Suprapubic skin (tissue), 4 donors: ENCODE measurements at regions not wholly inside any gene's neighbourhood (a gene's known extent, or its start where the extent isn't known, plus 50 kb on each side); places are given as distances from the start of the nearest gene placed in this dataset.

Source experiments
- DNase-seq, 2 donors: peaks; one replicate each; pipeline ENCODE4 v3.0.0-alpha.2; 2019; ENCODE audit warnings: low spot score in 2 of 2
- H3K27ac ChIP-seq: fragments of 200-600 bp; sonication (generic); one replicate; pipeline ENCODE4 v1.5.1; 2019
- H3K27me3 ChIP-seq: fragments of 200-600 bp; sonication (generic); one replicate; pipeline ENCODE4 v1.5.1; 2019
- H3K36me3 ChIP-seq: fragments of 200-600 bp; sonication (generic); one replicate; pipeline ENCODE4 v1.5.1; 2019
- H3K4me1 ChIP-seq: fragments of 200-600 bp; sonication (generic); one replicate; pipeline ENCODE4 v1.5.1; 2019
- H3K4me3 ChIP-seq: fragments of 200-600 bp; sonication (generic); one replicate; pipeline ENCODE4 v1.5.1; 2019; ENCODE audit warnings: mild to moderate bottlenecking
- H3K9me3 ChIP-seq: fragments of 200-600 bp; sonication (generic); one replicate; pipeline ENCODE4 v1.5.1; 2019
- CTCF ChIP-seq, 2 donors: fragments of 200-600 bp in 1 of 2; fragments of 450-650 bp in 1 of 2; sonication (generic) in 1 of 2; IDR thresholded peaks; one replicate each; pipeline ENCODE4 v1.5.1; 2016 to 2019; ENCODE audit warnings: antibody characterized with exemption in 2 of 2, mild to moderate bottlenecking in 1 of 2, moderate library complexity in 1 of 2
- EP300 ChIP-seq: sonication (generic); formaldehyde crosslinking; IDR thresholded peaks from one replicate; pipeline ENCODE4 v1.6.1; 2017; ENCODE audit warnings: antibody characterized with exemption
- POLR2A ChIP-seq, 2 donors: fragments of 450-650 bp; IDR thresholded peaks; one replicate each; pipeline ENCODE4 v1.6.1; 2017; ENCODE audit warnings: antibody characterized with exemption in 2 of 2, mild to moderate bottlenecking in 2 of 2, moderate library complexity in 2 of 2
- POLR2AphosphoS5 ChIP-seq, 3 donors: sonication (generic); formaldehyde crosslinking; IDR thresholded peaks; one replicate each; pipeline ENCODE4 v1.6.1; 2017; ENCODE audit warnings: antibody characterized with exemption in 3 of 3
- WGBS: methylation state at CpG from one replicate; pipeline ENCODE4 v1.1.5; 2018; 5-methylcytosine and 5-hydroxymethylcytosine counted together

- Histone ChIP-seq H3K4me3 (no peak overlapping the region), H3K4me1 (no peaks in the 10 kb centered on the region), H3K27ac (no peak overlapping the region), H3K27me3 (peaks cover 15% of the 10 kb centered on the region), H3K9me3 (no peaks in the 10 kb centered on the region), H3K36me3 (no peaks in the 10 kb centered on the region)
- TF ChIP-seq POLR2AphosphoS5 (IDR thresholded peaks at IDR 0.05): no peak
- TF ChIP-seq EP300: no peak
- TF ChIP-seq CTCF (IDR thresholded peaks at IDR 0.05): no peak
- TF ChIP-seq POLR2A (IDR thresholded peaks at IDR 0.05): no peak
- DNase-seq: no peak
- WGBS: 69% methylated on average over 6 of the region's 6 CpGs
These were observed 210.8 kb upstream of the POU3F1 start for GRCh38 chr1:38257374-38257773.

- WGBS: 50% methylated on average over 9 of the region's 9 CpGs
- H3K4me1 ChIP-seq: no peaks in the 10 kb centered on the region
- DNase-seq: no peak
- H3K9me3 ChIP-seq: no peaks in the 10 kb centered on the region
- H3K4me3 ChIP-seq: no peak overlapping the region
- peaks cover 8% of the 10 kb centered on the region for H3K27me3 ChIP-seq
- TF ChIP-seq CTCF (IDR thresholded peaks at IDR 0.05) (no peak), POLR2AphosphoS5 (IDR thresholded peaks at IDR 0.05) (no peak), EP300 (no peak), POLR2A (IDR thresholded peaks at IDR 0.05) (no peak)
- no peak overlapping the region for H3K27ac ChIP-seq
- H3K36me3 ChIP-seq: no peaks in the 10 kb centered on the region
These were observed 209.5 kb upstream of the POU3F1 start for GRCh38 chr1:38256072-38256471.

- no peak for TF ChIP-seq POLR2A (IDR thresholded peaks at IDR 0.05)
- TF ChIP-seq CTCF (IDR thresholded peaks at IDR 0.05): no peak
- TF ChIP-seq EP300: no peak
- no peak for TF ChIP-seq POLR2AphosphoS5 (IDR thresholded peaks at IDR 0.05)
- DNase-seq: no peak
- Histone ChIP-seq H3K4me1 (no peaks in the 10 kb centered on the region), H3K36me3 (no peaks in the 10 kb centered on the region), H3K27ac (no peak overlapping the region), H3K9me3 (no peaks in the 10 kb centered on the region), H3K4me3 (no peak overlapping the region), H3K27me3 (peaks cover 10% of the 10 kb centered on the region)
- WGBS: 88% methylated on average over 2 of the region's 2 CpGs
These were observed 206.7 kb upstream of the POU3F1 start for GRCh38 chr1:38253314-38253713.

- H3K4me1 ChIP-seq: no peaks in the 10 kb centered on the region
- 100% methylated on average over 1 of the region's 3 CpGs for WGBS
- no peak for DNase-seq
- H3K27me3 ChIP-seq: peaks cover 7% of the 10 kb centered on the region
- H3K27ac ChIP-seq: no peak overlapping the region
- H3K36me3 ChIP-seq: no peaks in the 10 kb centered on the region
- no peak overlapping the region for H3K4me3 ChIP-seq
- TF ChIP-seq EP300: no peak
- no peak for TF ChIP-seq POLR2A (IDR thresholded peaks at IDR 0.05)
- TF ChIP-seq CTCF (IDR thresholded peaks at IDR 0.05): no peak
- TF ChIP-seq POLR2AphosphoS5 (IDR thresholded peaks at IDR 0.05): no peak
- no peaks in the 10 kb centered on the region for H3K9me3 ChIP-seq
These were observed 203.8 kb upstream of the POU3F1 start for GRCh38 chr1:38250356-38250755.

GRCh38 chr1:38249001-38249400 lies 202.4 kb upstream of the POU3F1 start:
- H3K36me3 ChIP-seq: no peaks in the 10 kb centered on the region
- 67% methylated on average over 7 of the region's 7 CpGs for WGBS
- H3K4me1 ChIP-seq: no peaks in the 10 kb centered on the region
- H3K9me3 ChIP-seq: no peaks in the 10 kb centered on the region
- no peak overlapping the region for H3K4me3 ChIP-seq
- no peak for TF ChIP-seq POLR2AphosphoS5 (IDR thresholded peaks at IDR 0.05)
- TF ChIP-seq EP300: no peak
- TF ChIP-seq POLR2A (IDR thresholded peaks at IDR 0.05): no peak
- no peak for TF ChIP-seq CTCF (IDR thresholded peaks at IDR 0.05)
- H3K27ac ChIP-seq: no peak overlapping the region
- DNase-seq: no peak
- H3K27me3 ChIP-seq: peaks cover 7% of the 10 kb centered on the region
